Keratinocyte (primary cell): ENCODE measurements at regions not wholly inside any gene's neighbourhood (a gene's known extent, or its start where the extent isn't known, plus 50 kb on each side); places are given as distances from the start of the nearest gene placed in this dataset.

Experiments
- DNase-seq: peaks from one replicate; pipeline ENCODE4 v3.0.0-alpha.2; 2011; ENCODE audit warnings: low read depth, missing footprints, low spot score
- FAIRE-seq: peaks from 2 replicates; lab custom pipeline; 2011; peaks lifted over from hg19 to GRCh38; lab: Jason Lieb, UNC
- H2AFZ ChIP-seq: 2 replicates; pipeline ENCODE4 v1.6.0; 2012; ENCODE audit warnings: low read length, control low read depth, inconsistent platforms; ENCODE audit not compliant: control insufficient read depth
- H3K27ac ChIP-seq: 2 replicates; pipeline ENCODE4 v1.5.1; 2011; ENCODE audit warnings: low read length; ENCODE audit not compliant: control insufficient read depth, insufficient read depth
- H3K27me3 ChIP-seq: 3 replicates; pipeline ENCODE4 v1.6.0; 2011; ENCODE audit warnings: low read length; ENCODE audit not compliant: control insufficient read depth, insufficient read depth; ENCODE audit errors: extremely low read depth
- H3K36me3 ChIP-seq, 2 experiments: 2 replicates in 1 of 2; 3 replicates in 1 of 2; pipeline ENCODE4 v1.5.1; 2011; ENCODE audit warnings: low read length in 2 of 2, mild to moderate bottlenecking in 1 of 2; ENCODE audit not compliant: control insufficient read depth in 2 of 2, insufficient read depth in 2 of 2; ENCODE audit errors: extremely low read depth in 1 of 2
- H3K4me1 ChIP-seq: 3 replicates; pipeline ENCODE4 v1.5.1; 2011; ENCODE audit warnings: low read length; ENCODE audit not compliant: control insufficient read depth, insufficient read depth; ENCODE audit errors: extremely low read depth
- H3K4me2 ChIP-seq: 3 replicates; pipeline ENCODE4 v1.6.0; 2011; ENCODE audit warnings: low read depth, low read length; ENCODE audit not compliant: control insufficient read depth, insufficient read depth; ENCODE audit errors: extremely low read depth
- H3K4me3 ChIP-seq, 3 experiments: fragments of 200-600 bp in 1 of 3; sonication (generic) in 1 of 3; 2 replicates in 2 of 3; 3 replicates in 1 of 3; pipeline ENCODE4 v1.5.1; 2011 to 2016; ENCODE audit warnings: low read length in 3 of 3, mild to moderate bottlenecking in 3 of 3, control low read depth in 2 of 3, inconsistent platforms in 1 of 3, low read depth in 1 of 3, mixed read lengths in 1 of 3, mixed run types in 1 of 3, moderate library complexity in 1 of 3; ENCODE audit not compliant: control insufficient read depth in 2 of 3, insufficient read depth in 2 of 3; ENCODE audit errors: extremely low read depth in 1 of 3
- H3K79me2 ChIP-seq: 2 replicates; pipeline ENCODE4 v1.6.0; 2012; ENCODE audit warnings: low read length; ENCODE audit not compliant: control insufficient read depth, insufficient read depth
- H3K9ac ChIP-seq: 3 replicates; pipeline ENCODE4 v1.6.0; 2011; ENCODE audit warnings: low read length; ENCODE audit not compliant: control insufficient read depth, insufficient read depth; ENCODE audit errors: extremely low read depth
- H3K9me1 ChIP-seq: 3 replicates; pipeline ENCODE4 v1.6.0; 2011; ENCODE audit warnings: low read length; ENCODE audit not compliant: control insufficient read depth, insufficient read depth; ENCODE audit errors: extremely low read depth
- H3K9me3 ChIP-seq: 2 replicates; pipeline ENCODE4 v1.5.1; 2012; ENCODE audit warnings: low read depth, low read length; ENCODE audit not compliant: control insufficient read depth
- H4K20me1 ChIP-seq: 3 replicates; pipeline ENCODE4 v1.6.0; 2011; ENCODE audit warnings: low read length; ENCODE audit not compliant: control insufficient read depth, insufficient read depth; ENCODE audit errors: extremely low read depth
- EZH2 ChIP-seq: IDR thresholded peaks from one replicate; pipeline ENCODE4 v1.6.1; 2012; ENCODE audit warnings: inconsistent platforms, mild to moderate bottlenecking, low read length, moderate library complexity
- dilution Hi-C: fragments of 300-500 bp; cut with MboI; formaldehyde crosslinking; loops from one replicate; pipeline ENCODE4 v1.7.0; 2020; ENCODE audit warnings: low sequenced_read_pairs; ENCODE audit not compliant: extremely low pct_ligation_motif_present
- TF ChIP-seq, protein P1 (sequence below), 3 experiments: IDR thresholded peaks in 1 of 3; conservative IDR thresholded peaks in 1 of 3; optimal IDR thresholded peaks in 1 of 3; 2 replicates in 2 of 3; 3 replicates in 1 of 3; pipeline versions ENCODE3 to v1.5.1; 2011; ENCODE audit warnings: low read length in 3 of 3, mild to moderate bottlenecking in 3 of 3, moderate library complexity in 2 of 3, control low read depth in 1 of 3, inconsistent platforms in 1 of 3; ENCODE audit not compliant: insufficient read depth in 2 of 3; ENCODE audit errors: extremely low read depth in 1 of 3

DNA sequence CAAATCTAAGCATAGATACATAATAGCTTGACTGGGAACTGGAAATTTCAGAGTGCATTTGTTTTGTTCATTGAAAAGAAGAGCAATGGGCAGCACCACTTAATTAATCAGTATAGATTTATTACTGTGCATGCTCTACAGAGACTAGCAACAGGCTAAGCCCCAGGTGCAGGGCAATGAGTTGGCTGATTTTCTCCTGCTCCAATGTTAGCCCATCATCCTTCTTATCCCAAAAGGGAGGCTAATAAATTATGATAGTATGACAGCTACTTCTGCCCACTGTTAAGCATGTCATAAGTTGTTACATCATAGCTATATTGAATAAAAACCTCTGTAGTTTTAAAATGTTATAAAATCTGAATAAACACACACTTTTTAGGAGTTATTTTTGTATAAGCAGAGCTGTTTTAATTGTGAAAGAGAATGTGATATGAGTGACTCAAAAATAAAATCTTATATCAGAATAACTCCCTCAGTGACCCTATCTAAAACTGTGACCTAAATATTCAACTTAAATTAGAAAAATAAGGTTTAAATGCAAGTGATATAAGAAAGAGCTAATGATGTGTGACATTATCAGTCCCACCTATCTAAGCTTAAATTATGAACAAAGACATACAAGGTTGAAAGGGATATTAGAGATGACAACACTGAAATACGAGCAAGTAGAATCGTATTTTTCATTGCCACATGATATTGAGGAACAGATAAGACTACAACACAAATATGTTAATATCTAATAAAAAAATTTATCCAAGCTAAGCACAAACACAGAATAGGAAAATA lies 967.3 kb upstream of the ADGRB3 start:
- TF ChIP-seq, protein P1, sequence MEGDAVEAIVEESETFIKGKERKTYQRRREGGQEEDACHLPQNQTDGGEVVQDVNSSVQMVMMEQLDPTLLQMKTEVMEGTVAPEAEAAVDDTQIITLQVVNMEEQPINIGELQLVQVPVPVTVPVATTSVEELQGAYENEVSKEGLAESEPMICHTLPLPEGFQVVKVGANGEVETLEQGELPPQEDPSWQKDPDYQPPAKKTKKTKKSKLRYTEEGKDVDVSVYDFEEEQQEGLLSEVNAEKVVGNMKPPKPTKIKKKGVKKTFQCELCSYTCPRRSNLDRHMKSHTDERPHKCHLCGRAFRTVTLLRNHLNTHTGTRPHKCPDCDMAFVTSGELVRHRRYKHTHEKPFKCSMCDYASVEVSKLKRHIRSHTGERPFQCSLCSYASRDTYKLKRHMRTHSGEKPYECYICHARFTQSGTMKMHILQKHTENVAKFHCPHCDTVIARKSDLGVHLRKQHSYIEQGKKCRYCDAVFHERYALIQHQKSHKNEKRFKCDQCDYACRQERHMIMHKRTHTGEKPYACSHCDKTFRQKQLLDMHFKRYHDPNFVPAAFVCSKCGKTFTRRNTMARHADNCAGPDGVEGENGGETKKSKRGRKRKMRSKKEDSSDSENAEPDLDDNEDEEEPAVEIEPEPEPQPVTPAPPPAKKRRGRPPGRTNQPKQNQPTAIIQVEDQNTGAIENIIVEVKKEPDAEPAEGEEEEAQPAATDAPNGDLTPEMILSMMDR (optimal IDR thresholded peaks at IDR 0.05 in 1 of 3, IDR thresholded peaks at IDR 0.05 in 1 of 3, conservative IDR thresholded peaks at IDR 0.05 in 1 of 3; ENCODE audit: extremely low read depth in 1 of 3, insufficient read depth in 2 of 3, low read length in 3 of 3), result no peak
- no peak for TF ChIP-seq EZH2
- no peaks in the 10 kb centered on the region for H4K20me1 ChIP-seq
- dilution Hi-C loops, result no loop called here
- H2AFZ ChIP-seq, result no peak overlapping the region
- peaks cover 2% of the 10 kb centered on the region for H3K9me3 ChIP-seq
- no peak overlapping the region for H3K27ac ChIP-seq
- H3K79me2 ChIP-seq, result no peaks in the 10 kb centered on the region
- H3K4me2 ChIP-seq, result no peak overlapping the region
- no peaks in the 10 kb centered on the region for H3K36me3 ChIP-seq
- no peaks in the 10 kb centered on the region for H3K9me1 ChIP-seq
- no peaks in the 10 kb centered on the region for H3K4me1 ChIP-seq
- H3K4me3 ChIP-seq, result no peak overlapping the region
- DNase-seq, result no peak
- FAIRE-seq, result no peak
- no peak overlapping the region for H3K9ac ChIP-seq
- H3K27me3 ChIP-seq, result no peaks in the 10 kb centered on the region

DNA sequence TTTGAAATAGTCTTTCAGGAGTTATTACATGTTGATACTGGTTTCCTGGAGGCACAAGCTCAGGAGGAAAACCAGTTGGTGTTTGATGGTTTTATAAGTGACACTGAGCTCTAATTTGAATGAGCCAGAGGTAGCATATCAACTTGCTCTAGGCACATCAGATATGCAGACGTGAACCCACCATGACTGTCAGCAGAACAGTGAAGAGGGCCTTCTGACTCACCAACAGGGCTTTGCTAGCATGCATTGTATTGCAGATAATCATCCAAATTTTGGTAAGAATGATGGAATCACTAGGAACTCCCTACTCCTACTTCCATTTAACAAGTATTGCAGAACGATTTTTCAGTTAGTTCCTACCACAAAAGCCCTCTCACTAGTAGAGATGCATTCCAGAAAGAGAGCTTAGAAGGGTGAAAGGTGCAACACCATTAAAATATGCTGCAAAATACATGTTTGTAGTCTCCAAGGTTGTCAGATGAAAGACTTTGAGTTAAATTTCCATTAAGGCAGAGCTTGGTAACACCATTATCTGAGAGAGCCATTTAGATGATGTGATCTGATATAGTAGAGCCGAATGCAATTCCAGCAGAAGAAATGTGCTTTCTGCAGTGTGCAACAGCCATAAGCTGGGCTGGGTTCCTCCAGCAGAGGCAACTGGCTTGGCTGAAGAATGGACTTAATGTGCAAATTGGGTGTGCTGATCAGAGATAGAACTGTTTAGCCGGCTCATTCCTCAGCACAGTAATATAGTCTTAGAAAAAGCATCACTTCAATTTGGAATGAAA lies 968.7 kb upstream of the ADGRB3 start:
- FAIRE-seq, result no peak
- DNase-seq, result no peak
- no peaks in the 10 kb centered on the region for H3K4me1 ChIP-seq

More for the DNA sequence above, 968.7 kb upstream of the ADGRB3 start:
- no peak for TF ChIP-seq EZH2
- TF ChIP-seq, protein P1 (optimal IDR thresholded peaks at IDR 0.05 in 1 of 3, IDR thresholded peaks at IDR 0.05 in 1 of 3, conservative IDR thresholded peaks at IDR 0.05 in 1 of 3; ENCODE audit: extremely low read depth in 1 of 3, insufficient read depth in 2 of 3, low read length in 3 of 3), result no peak
- Histone ChIP-seq H3K4me2 (no peak overlapping the region), H3K27ac (no peak overlapping the region), H3K36me3 (no peaks in the 10 kb centered on the region), H3K4me3 (no peak overlapping the region), H4K20me1 (no peaks in the 10 kb centered on the region), H3K9me1 (no peaks in the 10 kb centered on the region), H3K27me3 (no peaks in the 10 kb centered on the region), H3K9me3 (peaks cover 2% of the 10 kb centered on the region), H3K9ac (no peak overlapping the region), H3K79me2 (no peaks in the 10 kb centered on the region), H2AFZ (no peak overlapping the region)
- dilution Hi-C loops, result no loop called here
